ENCODE measurements at regions not wholly inside any gene's neighbourhood (a gene's known extent, or its start where the extent isn't known, plus 50 kb on each side); places are given as distances from the start of the nearest gene placed in this dataset.

DNA sequence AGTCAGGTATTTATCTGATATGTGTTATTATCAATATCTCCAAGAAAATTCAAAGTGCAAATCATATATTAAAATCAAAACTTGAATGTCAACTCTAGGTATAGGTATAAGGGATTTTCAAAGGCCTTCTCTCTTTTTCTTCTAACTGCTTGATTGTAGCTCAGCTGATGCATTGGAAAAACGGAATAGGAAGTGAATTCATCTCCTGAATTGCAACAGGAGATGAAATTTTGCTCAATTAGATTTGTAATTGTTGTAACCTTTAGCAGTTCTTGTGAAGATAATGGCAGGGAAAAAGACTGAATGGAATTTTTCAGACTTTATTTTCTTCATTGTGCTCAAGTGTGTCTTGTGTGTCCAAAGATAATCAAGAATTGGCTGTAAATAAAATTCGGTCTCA, 190.2 kb upstream of the KCNJ16 start:
- no peaks in the 10 kb centered on the region for H3K9me3 ChIP-seq
- H3K36me3 ChIP-seq = no peaks in the 10 kb centered on the region
- 72 to 93% methylated on average over 2 of the region's 2 CpGs for WGBS, 2 donors (ENCODE audit: low coverage in 1 of 2)
- no peak for ATAC-seq
- H3K27me3 ChIP-seq = no peaks in the 10 kb centered on the region
- H3K4me3 ChIP-seq = no peak overlapping the region
- no peaks in the 10 kb centered on the region for H3K4me1 ChIP-seq
- TF ChIP-seq, protein P1, sequence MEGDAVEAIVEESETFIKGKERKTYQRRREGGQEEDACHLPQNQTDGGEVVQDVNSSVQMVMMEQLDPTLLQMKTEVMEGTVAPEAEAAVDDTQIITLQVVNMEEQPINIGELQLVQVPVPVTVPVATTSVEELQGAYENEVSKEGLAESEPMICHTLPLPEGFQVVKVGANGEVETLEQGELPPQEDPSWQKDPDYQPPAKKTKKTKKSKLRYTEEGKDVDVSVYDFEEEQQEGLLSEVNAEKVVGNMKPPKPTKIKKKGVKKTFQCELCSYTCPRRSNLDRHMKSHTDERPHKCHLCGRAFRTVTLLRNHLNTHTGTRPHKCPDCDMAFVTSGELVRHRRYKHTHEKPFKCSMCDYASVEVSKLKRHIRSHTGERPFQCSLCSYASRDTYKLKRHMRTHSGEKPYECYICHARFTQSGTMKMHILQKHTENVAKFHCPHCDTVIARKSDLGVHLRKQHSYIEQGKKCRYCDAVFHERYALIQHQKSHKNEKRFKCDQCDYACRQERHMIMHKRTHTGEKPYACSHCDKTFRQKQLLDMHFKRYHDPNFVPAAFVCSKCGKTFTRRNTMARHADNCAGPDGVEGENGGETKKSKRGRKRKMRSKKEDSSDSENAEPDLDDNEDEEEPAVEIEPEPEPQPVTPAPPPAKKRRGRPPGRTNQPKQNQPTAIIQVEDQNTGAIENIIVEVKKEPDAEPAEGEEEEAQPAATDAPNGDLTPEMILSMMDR (IDR thresholded peaks at IDR 0.05) = no peak
- no peak for TF ChIP-seq POLR2A (IDR thresholded peaks at IDR 0.05)
- no peak for TF ChIP-seq EP300 (IDR thresholded peaks at IDR 0.05)
- no peak for TF ChIP-seq POLR2AphosphoS5 (IDR thresholded peaks at IDR 0.05)
- no peak overlapping the region for H3K27ac ChIP-seq

DNA sequence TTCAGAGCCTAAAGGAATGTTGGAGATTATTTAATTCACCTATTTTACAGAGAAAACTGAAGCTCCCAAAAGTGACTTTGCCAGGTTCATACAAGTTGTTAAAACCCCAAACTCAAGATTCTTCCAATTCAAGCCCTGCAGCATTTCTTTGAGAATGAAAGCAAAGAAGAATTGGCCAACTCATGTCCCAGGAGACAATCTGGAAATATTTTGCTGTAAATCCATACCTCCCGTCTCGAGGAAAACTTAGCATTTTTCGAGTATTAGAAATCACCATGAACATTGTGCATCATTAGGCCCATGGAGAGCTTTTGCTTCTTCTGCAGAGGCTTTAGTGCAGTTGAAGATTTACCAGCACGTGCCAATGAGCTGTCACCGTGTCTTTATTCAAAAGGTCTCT, 176.4 kb upstream of the KCNJ16 start:
- Histone ChIP-seq H3K4me1 (peaks cover 0 to 6% (median 0%) of the 10 kb centered on the region in 3 donors), H3K9me3 (no peaks in the 10 kb centered on the region), H3K27me3 (no peaks in the 10 kb centered on the region), H3K4me3 (no peak overlapping the region), H3K27ac (no peak overlapping the region), H3K36me3 (no peaks in the 10 kb centered on the region)
- TF ChIP-seq EP300 (IDR thresholded peaks at IDR 0.05) (no peak), POLR2A (IDR thresholded peaks at IDR 0.05) (no peak), POLR2AphosphoS5 (IDR thresholded peaks at IDR 0.05) (no peak)
- TF ChIP-seq, protein P1 (IDR thresholded peaks at IDR 0.05) = no peak
- 95 to 98% methylated on average over 4 to 5 of the region's 5 CpGs for WGBS, 2 donors (ENCODE audit: low coverage in 1 of 2)
- ATAC-seq = no peak

DNA sequence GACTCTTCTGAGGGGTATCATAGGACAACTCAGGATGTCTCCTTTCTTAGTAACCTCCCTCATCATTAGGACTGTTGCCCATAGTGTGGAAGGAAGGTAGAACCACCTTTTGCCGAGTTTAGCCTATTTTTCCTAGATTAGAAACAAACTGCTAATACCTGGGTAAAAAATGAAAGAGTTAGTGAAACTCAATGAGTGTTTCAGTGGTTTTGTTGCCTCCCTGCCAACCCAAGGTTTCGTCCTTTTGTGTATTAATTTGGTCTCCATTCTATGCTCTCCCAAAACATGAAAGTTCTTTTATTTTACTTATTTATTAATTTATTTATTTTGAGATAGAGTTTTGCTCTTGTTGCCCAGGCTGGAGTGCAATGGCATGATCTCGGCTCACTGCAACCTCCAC, 174.9 kb upstream of the KCNJ16 start:
- Histone ChIP-seq H3K4me1 (peaks cover 0 to 6% (median 0%) of the 10 kb centered on the region in 3 donors), H3K9me3 (no peaks in the 10 kb centered on the region), H3K36me3 (no peaks in the 10 kb centered on the region), H3K27ac (no peak overlapping the region), H3K27me3 (no peaks in the 10 kb centered on the region), H3K4me3 (no peak overlapping the region)
- no peak for ATAC-seq
- 100% methylated on average over 1 to 3 of the region's 3 CpGs for WGBS, 2 donors (ENCODE audit: low coverage in 1 of 2)
- TF ChIP-seq, protein P1 (IDR thresholded peaks at IDR 0.05) = no peak
- TF ChIP-seq POLR2A (IDR thresholded peaks at IDR 0.05) (no peak), POLR2AphosphoS5 (IDR thresholded peaks at IDR 0.05) (no peak), EP300 (IDR thresholded peaks at IDR 0.05) (no peak)

DNA sequence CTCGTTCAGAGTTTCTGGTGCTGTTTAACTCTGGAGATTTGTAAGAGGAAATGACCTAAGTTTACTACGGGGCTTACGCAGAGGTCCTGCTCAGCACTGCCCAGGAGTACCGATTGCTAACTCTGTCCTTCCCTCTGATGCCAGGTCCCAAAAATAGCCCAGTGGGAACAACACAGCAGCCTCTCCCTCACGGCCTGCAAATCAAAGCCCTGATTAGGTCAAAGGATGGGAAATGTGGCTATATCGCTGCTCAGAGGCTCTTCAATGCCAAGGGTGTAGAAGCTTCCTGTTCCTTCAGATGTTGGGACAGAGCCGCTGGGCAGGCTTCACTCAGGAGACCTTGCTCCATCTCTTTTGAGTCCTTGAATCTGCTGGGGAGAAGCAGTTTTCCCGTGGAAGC, 174.2 kb upstream of the KCNJ16 start:
- no peak for ATAC-seq

DNA sequence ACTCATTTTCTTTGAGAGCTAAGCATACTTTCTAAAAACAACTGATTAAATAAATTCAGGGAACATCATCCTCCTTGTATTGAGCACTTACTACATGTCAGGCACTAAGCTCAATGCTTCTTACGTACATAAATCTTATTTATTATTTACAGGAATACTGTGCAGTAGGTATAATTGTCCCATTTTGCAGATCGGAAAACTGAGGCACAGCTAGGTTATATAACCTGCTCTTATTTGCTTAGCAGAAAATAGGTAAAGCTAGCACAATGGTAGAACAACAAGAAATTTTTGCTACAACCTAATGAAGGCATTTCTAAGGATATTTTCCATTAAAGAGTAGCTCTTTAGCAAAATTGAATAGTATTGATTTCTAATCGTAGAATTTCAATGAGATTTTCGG, 168.7 kb upstream of the KCNJ16 start:
- Histone ChIP-seq H3K27ac (no peak overlapping the region), H3K4me3 (no peak overlapping the region), H3K9me3 (no peaks in the 10 kb centered on the region), H3K27me3 (no peaks in the 10 kb centered on the region), H3K36me3 (no peaks in the 10 kb centered on the region), H3K4me1 (no peaks in the 10 kb centered on the region)
- ATAC-seq = no peak
- WGBS, 2 donors (ENCODE audit: low coverage in 1 of 2) = 80 to 100% methylated on average over 3 to 4 of the region's 4 CpGs
- TF ChIP-seq POLR2AphosphoS5 (IDR thresholded peaks at IDR 0.05) (no peak), EP300 (IDR thresholded peaks at IDR 0.05) (no peak), POLR2A (IDR thresholded peaks at IDR 0.05) (no peak)
- TF ChIP-seq, protein P1 (IDR thresholded peaks at IDR 0.05) = no peak

More for the DNA sequence above, 174.2 kb upstream of the KCNJ16 start:
- TF ChIP-seq POLR2A (IDR thresholded peaks at IDR 0.05) (no peak), POLR2AphosphoS5 (IDR thresholded peaks at IDR 0.05) (no peak), EP300 (IDR thresholded peaks at IDR 0.05) (no peak)
- TF ChIP-seq, protein P1 (IDR thresholded peaks at IDR 0.05) = no peak
- Histone ChIP-seq H3K9me3 (no peaks in the 10 kb centered on the region), H3K27ac (no peak overlapping the region), H3K4me1 (peaks cover 0 to 6% (median 0%) of the 10 kb centered on the region in 3 donors), H3K4me3 (no peak overlapping the region), H3K36me3 (no peaks in the 10 kb centered on the region), H3K27me3 (no peaks in the 10 kb centered on the region)
- WGBS, 2 donors (ENCODE audit: low coverage in 1 of 2) = 48 to 52% methylated on average over 4 to 7 of the region's 8 CpGs

Measured in gastroesophageal sphincter (tissue), 4 donors.